WTC11 (cell line): ENCODE measurements at regions not wholly inside any gene's neighbourhood (a gene's known extent, or its start where the extent isn't known, plus 50 kb on each side); places are given as distances from the start of the nearest gene placed in this dataset.

Source experiments
- ATAC-seq: fragments of 200-7000 bp; cut with Tn5 transposase; 2 replicates; pipeline ENCODE4 v1.10.0; 2021; ENCODE audit warnings: mild to moderate bottlenecking, moderate library complexity
- CTCF ChIA-PET: fragments of 300-600 bp; sonication (Branson Sonifier 250); formaldehyde crosslinking; loops from one replicate; lab custom pipeline; 2021; ENCODE audit warnings: antibody characterized with exemption; lab: Charles Lee
- POLR2A ChIA-PET: fragments of 350-600 bp; sonication (Branson Sonifier 250); formaldehyde crosslinking; loops from one replicate; lab custom pipeline; 2021; ENCODE audit warnings: antibody characterized with exemption; lab: Charles Lee
- DNase-seq: peaks from one replicate; pipeline ENCODE4 v3.0.0; 2021; ENCODE audit warnings: low spot score
- H3K27ac Mint-ChIP-seq: 2 replicates; pipeline ENCODE4 v1.8.0; 2021; ENCODE audit warnings: mixed read lengths
- H3K27me3 Mint-ChIP-seq: 2 replicates; pipeline ENCODE4 v1.8.0; 2021; ENCODE audit warnings: low read depth, mild to moderate bottlenecking, moderate library complexity, mixed read lengths
- H3K36me3 Mint-ChIP-seq: 2 replicates; pipeline ENCODE4 v1.8.0; 2021; ENCODE audit warnings: mixed read lengths
- H3K4me1 Mint-ChIP-seq: 2 replicates; pipeline ENCODE4 v1.8.0; 2022; ENCODE audit warnings: mixed read lengths
- H3K4me3 Mint-ChIP-seq: 2 replicates; pipeline ENCODE4 v1.8.0; 2021; ENCODE audit warnings: mild to moderate bottlenecking, moderate library complexity, mixed read lengths
- H3K9me3 Mint-ChIP-seq: 2 replicates; pipeline ENCODE4 v1.8.0; 2021; ENCODE audit warnings: mixed read lengths
- ATF1 ChIP-seq: sonication (generic); formaldehyde crosslinking; IDR thresholded peaks from 2 replicates; pipeline ENCODE4 v1.8.1; 2023; ENCODE audit warnings: mild to moderate bottlenecking, moderate library complexity, missing genetic modification reagents
- CDX4 ChIP-seq: fragments of 250-450 bp; sonication (Bioruptor Pico); IDR thresholded peaks from 2 replicates; pipeline ENCODE4 v1.9.0; 2021; ENCODE audit warnings: moderate library complexity, mild to moderate bottlenecking, inconsistent platforms, borderline replicate concordance
- CREB1 ChIP-seq: sonication (generic); formaldehyde crosslinking; IDR thresholded peaks from 2 replicates; pipeline ENCODE4 v1.8.0; 2023; ENCODE audit warnings: mild to moderate bottlenecking, missing genetic modification reagents
- ELF4 ChIP-seq: sonication (generic); formaldehyde crosslinking; IDR thresholded peaks from 2 replicates; pipeline ENCODE4 v1.8.1; 2022; ENCODE audit warnings: low read depth, mild to moderate bottlenecking, moderate library complexity, missing genetic modification reagents
- ESRRA ChIP-seq: sonication (generic); formaldehyde crosslinking; IDR thresholded peaks from 2 replicates; pipeline ENCODE4 v1.8.1; 2022; ENCODE audit warnings: mild to moderate bottlenecking, missing genetic modification reagents, borderline replicate concordance
- FOXP1 ChIP-seq: sonication (generic); formaldehyde crosslinking; IDR thresholded peaks from 2 replicates; pipeline ENCODE4 v1.8.0; 2022; ENCODE audit warnings: missing genetic modification reagents, mild to moderate bottlenecking, moderate library complexity, borderline replicate concordance
- KAT7 ChIP-seq: sonication (generic); formaldehyde crosslinking; IDR thresholded peaks from 2 replicates; pipeline ENCODE4 v1.8.1; 2023; ENCODE audit warnings: missing genetic modification reagents, mild to moderate bottlenecking, borderline replicate concordance
- MYBL2 ChIP-seq: sonication (generic); formaldehyde crosslinking; IDR thresholded peaks from 2 replicates; pipeline ENCODE4 v1.8.1; 2023; ENCODE audit warnings: mild to moderate bottlenecking, moderate library complexity, missing genetic modification reagents
- NFATC4 ChIP-seq: fragments of 250-450 bp; sonication (Bioruptor Pico); IDR thresholded peaks from 2 replicates; pipeline ENCODE4 v1.9.0; 2021; ENCODE audit warnings: mild to moderate bottlenecking
- NFE2L1 ChIP-seq: sonication (generic); formaldehyde crosslinking; IDR thresholded peaks from 2 replicates; pipeline ENCODE4 v1.8.1; 2023; ENCODE audit warnings: missing genetic modification reagents
- NR2C2 ChIP-seq: sonication (generic); formaldehyde crosslinking; IDR thresholded peaks from 2 replicates; pipeline ENCODE4 v1.8.0; 2022; ENCODE audit warnings: mild to moderate bottlenecking, missing genetic modification reagents
- SMAD3 ChIP-seq: sonication (generic); formaldehyde crosslinking; IDR thresholded peaks from 2 replicates; pipeline ENCODE4 v1.8.0; 2022; ENCODE audit warnings: missing genetic modification reagents, mild to moderate bottlenecking, borderline replicate concordance
- TEAD4 ChIP-seq: sonication (generic); formaldehyde crosslinking; IDR thresholded peaks from 2 replicates; pipeline ENCODE4 v1.8.0; 2022; ENCODE audit warnings: mild to moderate bottlenecking, missing genetic modification reagents
- TP53 ChIP-seq: sonication (generic); formaldehyde crosslinking; IDR thresholded peaks from 2 replicates; pipeline ENCODE4 v1.8.1; 2023; ENCODE audit warnings: mild to moderate bottlenecking, missing genetic modification reagents
- ZNF219 ChIP-seq: sonication (generic); formaldehyde crosslinking; IDR thresholded peaks from 2 replicates; pipeline ENCODE4 v1.8.0; 2023; ENCODE audit warnings: missing genetic modification reagents, mild to moderate bottlenecking, borderline replicate concordance
- ZNF232 ChIP-seq: sonication (generic); formaldehyde crosslinking; IDR thresholded peaks from 2 replicates; pipeline ENCODE4 v1.8.0; 2022; ENCODE audit warnings: mild to moderate bottlenecking, missing genetic modification reagents
- ZNF281 ChIP-seq: sonication (generic); formaldehyde crosslinking; IDR thresholded peaks from 2 replicates; pipeline ENCODE4 v1.8.0; 2023; ENCODE audit warnings: mild to moderate bottlenecking, missing genetic modification reagents
- ZNF317 ChIP-seq: sonication (generic); formaldehyde crosslinking; IDR thresholded peaks from 2 replicates; pipeline ENCODE4 v1.8.1; 2023; ENCODE audit warnings: low read depth, mild to moderate bottlenecking, moderate library complexity, missing genetic modification reagents, borderline replicate concordance
- ZNF416 ChIP-seq: fragments of 250-450 bp; sonication (Bioruptor Pico); IDR thresholded peaks from 2 replicates; pipeline ENCODE4 v1.9.0; 2021; ENCODE audit warnings: mild to moderate bottlenecking, inconsistent platforms
- ZSCAN18 ChIP-seq: fragments of 250-450 bp; sonication (Bioruptor Pico); IDR thresholded peaks from 2 replicates; pipeline ENCODE4 v2.1.2; 2022; ENCODE audit warnings: mild to moderate bottlenecking, moderate library complexity
- TF ChIP-seq, protein P1 (sequence below): sonication (generic); formaldehyde crosslinking; IDR thresholded peaks from 2 replicates; pipeline ENCODE4 v1.8.1; 2022; ENCODE audit warnings: mild to moderate bottlenecking, missing genetic modification reagents, moderate library complexity, borderline replicate concordance
- TF ChIP-seq, protein P2 (sequence below): sonication (generic); formaldehyde crosslinking; IDR thresholded peaks from 2 replicates; pipeline ENCODE4 v1.8.0; 2022; ENCODE audit warnings: mild to moderate bottlenecking, missing genetic modification reagents
- TF ChIP-seq, protein P3 (sequence below): fragments of 250-450 bp; sonication (Bioruptor Pico); IDR thresholded peaks from 2 replicates; pipeline ENCODE4 v1.9.0; 2021; ENCODE audit warnings: mild to moderate bottlenecking
- TF ChIP-seq, protein P4 (sequence below): sonication (generic); formaldehyde crosslinking; IDR thresholded peaks from 2 replicates; pipeline ENCODE4 v1.8.1; 2022; ENCODE audit warnings: low read depth, missing genetic modification reagents, borderline replicate concordance
- TF ChIP-seq, protein P5 (sequence below): sonication (generic); formaldehyde crosslinking; IDR thresholded peaks from 2 replicates; pipeline ENCODE4 v1.8.1; 2022; ENCODE audit warnings: low read depth, mild to moderate bottlenecking, moderate library complexity, missing genetic modification reagents, borderline replicate concordance

GRCh38 chrX:4579480-4579879 lies 866.0 kb upstream of the PRKX start:
- Mint-ChIP-seq H3K27ac (no peak overlapping the region), H3K4me3 (no peak overlapping the region), H3K4me1 (no peaks in the 10 kb centered on the region), H3K36me3 (no peaks in the 10 kb centered on the region), H3K27me3 (no peaks in the 10 kb centered on the region), H3K9me3 (0 out of 2 replicates have a peak, but pooled peaks cover under 1% of the 10 kb centered on the region)
- no peak for ATAC-seq
- DNase-seq = no peak
- POLR2A ChIA-PET = no interaction called here
- CTCF ChIA-PET = no interaction called here
- TF ChIP-seq ZSCAN18 (no peak), TP53 (CRISPR knock-in tag) (no peak), ZNF416 (CRISPR knock-in tag) (no peak), NFATC4 (no peak), MYBL2 (CRISPR knock-in tag) (no peak), ESRRA (CRISPR knock-in tag) (no peak), FOXP1 (CRISPR knock-in tag) (no peak), ZNF219 (CRISPR knock-in tag) (no peak), SMAD3 (no peak), NFE2L1 (CRISPR knock-in tag) (no peak), KAT7 (CRISPR knock-in tag) (no peak), ZNF281 (CRISPR knock-in tag) (no peak), TEAD4 (CRISPR knock-in tag) (no peak), NR2C2 (CRISPR knock-in tag) (no peak), CDX4 (no peak), ZNF317 (no peak), ZNF232 (no peak)
- TF ChIP-seq, protein P1, sequence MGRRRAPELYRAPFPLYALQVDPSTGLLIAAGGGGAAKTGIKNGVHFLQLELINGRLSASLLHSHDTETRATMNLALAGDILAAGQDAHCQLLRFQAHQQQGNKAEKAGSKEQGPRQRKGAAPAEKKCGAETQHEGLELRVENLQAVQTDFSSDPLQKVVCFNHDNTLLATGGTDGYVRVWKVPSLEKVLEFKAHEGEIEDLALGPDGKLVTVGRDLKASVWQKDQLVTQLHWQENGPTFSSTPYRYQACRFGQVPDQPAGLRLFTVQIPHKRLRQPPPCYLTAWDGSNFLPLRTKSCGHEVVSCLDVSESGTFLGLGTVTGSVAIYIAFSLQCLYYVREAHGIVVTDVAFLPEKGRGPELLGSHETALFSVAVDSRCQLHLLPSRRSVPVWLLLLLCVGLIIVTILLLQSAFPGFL (CRISPR knock-in tag) = no peak
- TF ChIP-seq, protein P2, sequence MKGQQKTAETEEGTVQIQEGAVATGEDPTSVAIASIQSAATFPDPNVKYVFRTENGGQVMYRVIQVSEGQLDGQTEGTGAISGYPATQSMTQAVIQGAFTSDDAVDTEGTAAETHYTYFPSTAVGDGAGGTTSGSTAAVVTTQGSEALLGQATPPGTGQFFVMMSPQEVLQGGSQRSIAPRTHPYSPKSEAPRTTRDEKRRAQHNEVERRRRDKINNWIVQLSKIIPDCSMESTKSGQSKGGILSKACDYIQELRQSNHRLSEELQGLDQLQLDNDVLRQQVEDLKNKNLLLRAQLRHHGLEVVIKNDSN (CRISPR knock-in tag) = no peak
- TF ChIP-seq, protein P3, sequence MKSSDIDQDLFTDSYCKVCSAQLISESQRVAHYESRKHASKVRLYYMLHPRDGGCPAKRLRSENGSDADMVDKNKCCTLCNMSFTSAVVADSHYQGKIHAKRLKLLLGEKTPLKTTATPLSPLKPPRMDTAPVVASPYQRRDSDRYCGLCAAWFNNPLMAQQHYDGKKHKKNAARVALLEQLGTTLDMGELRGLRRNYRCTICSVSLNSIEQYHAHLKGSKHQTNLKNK (CRISPR knock-in tag) = no peak

GRCh38 chrX:4572691-4573090 lies 859.2 kb upstream of the PRKX start:
- peaks cover 8% of the 10 kb centered on the region for H3K9me3 Mint-ChIP-seq
- peaks cover 28% of the 10 kb centered on the region for H3K4me1 Mint-ChIP-seq
- no peaks in the 10 kb centered on the region for H3K27me3 Mint-ChIP-seq
- no peak overlapping the region for H3K27ac Mint-ChIP-seq
- ATAC-seq (no peak), DNase-seq (no peak)
- H3K36me3 Mint-ChIP-seq = no peaks in the 10 kb centered on the region
- CTCF ChIA-PET = no interaction called here
- POLR2A ChIA-PET = interaction anchor here (0.5 kb wide), 1 partner anchor 206 kb away, joined by 3 read pairs; no protein-coding TSS in a partner anchor
- H3K4me3 Mint-ChIP-seq = no peak overlapping the region
- TF ChIP-seq ATF1 (CRISPR knock-in tag) (no peak), CREB1 (no peak), ELF4 (no peak), TP53 (CRISPR knock-in tag) (no peak), ZNF232 (no peak)
- TF ChIP-seq, protein P4, sequence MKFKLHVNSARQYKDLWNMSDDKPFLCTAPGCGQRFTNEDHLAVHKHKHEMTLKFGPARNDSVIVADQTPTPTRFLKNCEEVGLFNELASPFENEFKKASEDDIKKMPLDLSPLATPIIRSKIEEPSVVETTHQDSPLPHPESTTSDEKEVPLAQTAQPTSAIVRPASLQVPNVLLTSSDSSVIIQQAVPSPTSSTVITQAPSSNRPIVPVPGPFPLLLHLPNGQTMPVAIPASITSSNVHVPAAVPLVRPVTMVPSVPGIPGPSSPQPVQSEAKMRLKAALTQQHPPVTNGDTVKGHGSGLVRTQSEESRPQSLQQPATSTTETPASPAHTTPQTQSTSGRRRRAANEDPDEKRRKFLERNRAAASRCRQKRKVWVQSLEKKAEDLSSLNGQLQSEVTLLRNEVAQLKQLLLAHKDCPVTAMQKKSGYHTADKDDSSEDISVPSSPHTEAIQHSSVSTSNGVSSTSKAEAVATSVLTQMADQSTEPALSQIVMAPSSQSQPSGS (CRISPR knock-in tag) = no peak
- TF ChIP-seq, protein P5, sequence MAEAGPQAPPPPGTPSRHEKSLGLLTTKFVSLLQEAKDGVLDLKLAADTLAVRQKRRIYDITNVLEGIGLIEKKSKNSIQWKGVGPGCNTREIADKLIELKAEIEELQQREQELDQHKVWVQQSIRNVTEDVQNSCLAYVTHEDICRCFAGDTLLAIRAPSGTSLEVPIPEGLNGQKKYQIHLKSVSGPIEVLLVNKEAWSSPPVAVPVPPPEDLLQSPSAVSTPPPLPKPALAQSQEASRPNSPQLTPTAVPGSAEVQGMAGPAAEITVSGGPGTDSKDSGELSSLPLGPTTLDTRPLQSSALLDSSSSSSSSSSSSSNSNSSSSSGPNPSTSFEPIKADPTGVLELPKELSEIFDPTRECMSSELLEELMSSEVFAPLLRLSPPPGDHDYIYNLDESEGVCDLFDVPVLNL (CRISPR knock-in tag) = no peak
